Gastroesophageal sphincter (tissue), 4 donors: ENCODE measurements at regions not wholly inside any gene's neighbourhood (a gene's known extent, or its start where the extent isn't known, plus 50 kb on each side); places are given as distances from the start of the nearest gene placed in this dataset.

Experiments
- ATAC-seq: fragments of 150-250 bp; one replicate; pipeline ENCODE4 v1.9.1; 2016; ENCODE audit warnings: mild to moderate bottlenecking, moderate library complexity
- H3K27ac ChIP-seq, 4 donors: fragments of 200-600 bp; sonication (generic) in 3 of 4; 1 replicate in 3 of 4; 2 replicates in 1 of 4; pipeline ENCODE4 v1.5.1; 2016 to 2019
- H3K27me3 ChIP-seq: fragments of 200-600 bp; sonication (generic); one replicate; pipeline ENCODE4 v1.5.1; 2019
- H3K36me3 ChIP-seq, 2 donors: fragments of 200-600 bp; sonication (generic); one replicate each; pipeline ENCODE4 v1.5.1; 2019; ENCODE audit warnings: control low read depth in 1 of 2
- H3K4me1 ChIP-seq, 3 donors: fragments of 200-600 bp; sonication (generic); 1 replicate in 2 of 3; 2 replicates in 1 of 3; pipeline ENCODE4 v1.5.1; 2016 to 2019; ENCODE audit warnings: control low read depth in 2 of 3
- H3K4me3 ChIP-seq, 2 donors: fragments of 200-600 bp; sonication (generic); one replicate each; pipeline ENCODE4 v1.5.1; 2019; ENCODE audit warnings: mild to moderate bottlenecking in 1 of 2, moderate library complexity in 1 of 2
- H3K9me3 ChIP-seq, 3 donors: fragments of 200-600 bp; sonication (generic); one replicate each; pipeline ENCODE4 v1.5.1; 2017 to 2019; ENCODE audit warnings: control low read depth in 2 of 3
- CTCF ChIP-seq, 4 experiments: fragments of 200-600 bp in 2 of 4; fragments of 450-650 bp in 2 of 4; sonication (generic) in 1 of 4; IDR thresholded peaks; one replicate each; pipeline ENCODE4 v1.5.1; 2017 to 2019; ENCODE audit warnings: antibody characterized with exemption in 4 of 4, mild to moderate bottlenecking in 2 of 4, moderate library complexity in 2 of 4
- EP300 ChIP-seq: sonication (generic); formaldehyde crosslinking; IDR thresholded peaks from one replicate; pipeline ENCODE4 v1.6.1; 2017; ENCODE audit warnings: antibody characterized with exemption, mild to moderate bottlenecking
- POLR2A ChIP-seq, 2 donors: fragments of 450-650 bp; IDR thresholded peaks; one replicate each; pipeline ENCODE4 v1.6.1; 2017; ENCODE audit warnings: antibody characterized with exemption in 2 of 2, mild to moderate bottlenecking in 2 of 2, moderate library complexity in 1 of 2
- POLR2AphosphoS5 ChIP-seq: sonication (generic); formaldehyde crosslinking; IDR thresholded peaks from one replicate; pipeline ENCODE4 v1.6.1; 2017; ENCODE audit warnings: antibody characterized with exemption
- WGBS, 2 donors: methylation state at CpG; one replicate each; pipeline ENCODE4 v1.1.5; 2018; ENCODE audit warnings: low coverage in 1 of 2; 5-methylcytosine and 5-hydroxymethylcytosine counted together

GRCh38 chr2:106941372-106941993 is 55.5 kb upstream of the ST6GAL2 start:
- 79 to 88% methylated on average over 4 to 5 of the region's 18 CpGs for WGBS, 2 donors

GRCh38 chr2:106943468-106944200 is 57.7 kb upstream of the ST6GAL2 start:
- ATAC-seq, result no peak
- Histone ChIP-seq H3K36me3 (no peaks in the 10 kb centered on the region), H3K27me3 (no peaks in the 10 kb centered on the region), H3K4me3 (no peak overlapping the region), H3K9me3 (peaks cover 0 to 8% (median 0%) of the 10 kb centered on the region in 3 donors), H3K4me1 (no peaks in the 10 kb centered on the region), H3K27ac (no peak overlapping the region)
- 45 to 75% methylated on average over 3 of the region's 3 CpGs for WGBS, 2 donors
- no peak for TF ChIP-seq CTCF (IDR thresholded peaks at IDR 0.05)
- TF ChIP-seq POLR2A (IDR thresholded peaks at IDR 0.05), result no peak
- no peak for TF ChIP-seq EP300
- no peak for TF ChIP-seq POLR2AphosphoS5

More at GRCh38 chr2:106941372-106941993, 55.5 kb upstream of the ST6GAL2 start:
- Histone ChIP-seq H3K27ac (no peak overlapping the region), H3K36me3 (no peaks in the 10 kb centered on the region), H3K27me3 (no peaks in the 10 kb centered on the region), H3K4me3 (no peak overlapping the region), H3K4me1 (no peaks in the 10 kb centered on the region), H3K9me3 (peaks cover 0 to 8% (median 0%) of the 10 kb centered on the region in 3 donors)
- TF ChIP-seq EP300, result no peak
- no peak for TF ChIP-seq POLR2A (IDR thresholded peaks at IDR 0.05)
- ATAC-seq, result no peak

- H3K27ac ChIP-seq, result no peak overlapping the region
- H3K4me3 ChIP-seq, result no peak overlapping the region
- peaks cover 0 to 8% (median 0%) of the 10 kb centered on the region in 3 donors for H3K9me3 ChIP-seq
- no peak for ATAC-seq
- WGBS, 2 donors, result 72 to 75% methylated on average over 4 to 5 of the region's 5 CpGs
- no peaks in the 10 kb centered on the region for H3K4me1 ChIP-seq
- no peaks in the 10 kb centered on the region for H3K36me3 ChIP-seq
- H3K27me3 ChIP-seq, result no peaks in the 10 kb centered on the region
- TF ChIP-seq EP300 (no peak), POLR2AphosphoS5 (no peak), CTCF (IDR thresholded peaks at IDR 0.05) (no peak), POLR2A (IDR thresholded peaks at IDR 0.05) (no peak)
Observed at GRCh38 chr2:106944215-106944614, 58.2 kb upstream of the ST6GAL2 start.

GRCh38 chr2:106948540-106948939 is 62.6 kb upstream of the ST6GAL2 start:
- no peak for ATAC-seq
- no peaks in the 10 kb centered on the region for H3K27me3 ChIP-seq
- no peak overlapping the region for H3K27ac ChIP-seq
- H3K9me3 ChIP-seq, result no peaks in the 10 kb centered on the region
- no peak overlapping the region for H3K4me3 ChIP-seq
- TF ChIP-seq CTCF (IDR thresholded peaks at IDR 0.05), result no peak
- TF ChIP-seq EP300, result no peak
- no peak for TF ChIP-seq POLR2A (IDR thresholded peaks at IDR 0.05)
- no peak for TF ChIP-seq POLR2AphosphoS5
- no peaks in the 10 kb centered on the region for H3K4me1 ChIP-seq
- no peaks in the 10 kb centered on the region for H3K36me3 ChIP-seq

- no peak for TF ChIP-seq POLR2AphosphoS5
- no peak for TF ChIP-seq CTCF (IDR thresholded peaks at IDR 0.05)
- TF ChIP-seq EP300, result no peak
- TF ChIP-seq POLR2A (IDR thresholded peaks at IDR 0.05), result no peak
- 86 to 94% methylated on average over 5 of the region's 5 CpGs for WGBS, 2 donors
- H3K36me3 ChIP-seq, result no peaks in the 10 kb centered on the region
- H3K27me3 ChIP-seq, result no peaks in the 10 kb centered on the region
- no peak overlapping the region for H3K27ac ChIP-seq
- H3K4me1 ChIP-seq, result no peaks in the 10 kb centered on the region
- ATAC-seq, result no peak
- H3K9me3 ChIP-seq, result no peaks in the 10 kb centered on the region
- no peak overlapping the region for H3K4me3 ChIP-seq
Observed at GRCh38 chr2:106953236-106953635, 67.3 kb upstream of the ST6GAL2 start.
